Colonic mucosa (tissue), 4 donors: ENCODE measurements at regions not wholly inside any gene's neighbourhood (a gene's known extent, or its start where the extent isn't known, plus 50 kb on each side); places are given as distances from the start of the nearest gene placed in this dataset.

ENCODE experiments used
- DNase-seq: peaks from one replicate; pipeline ENCODE4 v3.0.0-alpha.2; 2020
- H3K27ac ChIP-seq: fragments of 200-600 bp; one replicate; pipeline ENCODE4 v1.8.0; 2021
- H3K27me3 ChIP-seq: fragments of 200-600 bp; one replicate; pipeline ENCODE4 v1.8.0; 2021
- H3K36me3 ChIP-seq: fragments of 200-600 bp; one replicate; pipeline ENCODE4 v1.8.0; 2021
- H3K4me1 ChIP-seq: fragments of 200-600 bp; one replicate; pipeline ENCODE4 v1.8.0; 2021; ENCODE audit warnings: mild to moderate bottlenecking
- H3K4me3 ChIP-seq: fragments of 200-600 bp; one replicate; pipeline ENCODE4 v1.8.0; 2021
- H3K9ac ChIP-seq, 2 donors: one replicate each; pipeline ENCODE4 v1.7.0; 2013; ENCODE audit warnings: control low read depth in 2 of 2, low read depth in 2 of 2, low read length in 2 of 2
- H3K9me3 ChIP-seq: fragments of 200-600 bp; one replicate; pipeline ENCODE4 v1.8.0; 2021
- intact Hi-C: fragments of 100-400 bp; cut with DNase I; formaldehyde crosslinking; loops from one replicate; pipeline ENCODE4 v1.14.1; 2022
- TF ChIP-seq, protein P1 (sequence below): fragments of 200-600 bp; IDR thresholded peaks from one replicate; pipeline ENCODE4 v1.8.0; 2022; ENCODE audit warnings: antibody characterized with exemption, mild to moderate bottlenecking
- donor health status: healthy.
- donor health status: DM: no; HTN: no; CAD: no.
- donor health status: DM: no; HTN: no; CAD: no.

DNA sequence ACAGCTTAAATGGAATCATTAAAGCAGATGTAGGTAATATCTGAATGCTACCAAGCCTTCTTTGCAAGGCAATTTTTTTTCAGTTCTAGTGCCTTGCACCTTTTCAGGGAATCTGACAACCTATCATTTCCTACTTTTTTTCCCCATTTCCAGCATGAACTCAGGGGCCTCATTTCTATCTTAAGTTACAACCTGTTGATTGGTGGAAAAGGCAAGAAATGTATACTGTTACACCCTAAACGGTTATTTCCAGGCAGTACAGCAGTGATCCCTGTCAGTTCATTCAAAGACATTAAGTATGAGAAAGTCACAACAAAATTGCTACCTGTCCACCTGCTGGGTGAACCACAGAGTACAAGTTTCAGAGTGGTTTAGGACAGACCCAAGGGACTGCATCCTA, 171.2 kb upstream of the PIK3C3 start:
- H3K9ac ChIP-seq: no peak overlapping the region
- H3K27ac ChIP-seq: no peak overlapping the region
- intact Hi-C loops: no loop called here
- H3K4me3 ChIP-seq: no peak overlapping the region
- H3K36me3 ChIP-seq: no peaks in the 10 kb centered on the region
- TF ChIP-seq, protein P1, sequence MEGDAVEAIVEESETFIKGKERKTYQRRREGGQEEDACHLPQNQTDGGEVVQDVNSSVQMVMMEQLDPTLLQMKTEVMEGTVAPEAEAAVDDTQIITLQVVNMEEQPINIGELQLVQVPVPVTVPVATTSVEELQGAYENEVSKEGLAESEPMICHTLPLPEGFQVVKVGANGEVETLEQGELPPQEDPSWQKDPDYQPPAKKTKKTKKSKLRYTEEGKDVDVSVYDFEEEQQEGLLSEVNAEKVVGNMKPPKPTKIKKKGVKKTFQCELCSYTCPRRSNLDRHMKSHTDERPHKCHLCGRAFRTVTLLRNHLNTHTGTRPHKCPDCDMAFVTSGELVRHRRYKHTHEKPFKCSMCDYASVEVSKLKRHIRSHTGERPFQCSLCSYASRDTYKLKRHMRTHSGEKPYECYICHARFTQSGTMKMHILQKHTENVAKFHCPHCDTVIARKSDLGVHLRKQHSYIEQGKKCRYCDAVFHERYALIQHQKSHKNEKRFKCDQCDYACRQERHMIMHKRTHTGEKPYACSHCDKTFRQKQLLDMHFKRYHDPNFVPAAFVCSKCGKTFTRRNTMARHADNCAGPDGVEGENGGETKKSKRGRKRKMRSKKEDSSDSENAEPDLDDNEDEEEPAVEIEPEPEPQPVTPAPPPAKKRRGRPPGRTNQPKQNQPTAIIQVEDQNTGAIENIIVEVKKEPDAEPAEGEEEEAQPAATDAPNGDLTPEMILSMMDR: no peak
- H3K27me3 ChIP-seq: no peaks in the 10 kb centered on the region
- no peaks in the 10 kb centered on the region for H3K4me1 ChIP-seq
- no peak for DNase-seq
- H3K9me3 ChIP-seq: no peaks in the 10 kb centered on the region

DNA sequence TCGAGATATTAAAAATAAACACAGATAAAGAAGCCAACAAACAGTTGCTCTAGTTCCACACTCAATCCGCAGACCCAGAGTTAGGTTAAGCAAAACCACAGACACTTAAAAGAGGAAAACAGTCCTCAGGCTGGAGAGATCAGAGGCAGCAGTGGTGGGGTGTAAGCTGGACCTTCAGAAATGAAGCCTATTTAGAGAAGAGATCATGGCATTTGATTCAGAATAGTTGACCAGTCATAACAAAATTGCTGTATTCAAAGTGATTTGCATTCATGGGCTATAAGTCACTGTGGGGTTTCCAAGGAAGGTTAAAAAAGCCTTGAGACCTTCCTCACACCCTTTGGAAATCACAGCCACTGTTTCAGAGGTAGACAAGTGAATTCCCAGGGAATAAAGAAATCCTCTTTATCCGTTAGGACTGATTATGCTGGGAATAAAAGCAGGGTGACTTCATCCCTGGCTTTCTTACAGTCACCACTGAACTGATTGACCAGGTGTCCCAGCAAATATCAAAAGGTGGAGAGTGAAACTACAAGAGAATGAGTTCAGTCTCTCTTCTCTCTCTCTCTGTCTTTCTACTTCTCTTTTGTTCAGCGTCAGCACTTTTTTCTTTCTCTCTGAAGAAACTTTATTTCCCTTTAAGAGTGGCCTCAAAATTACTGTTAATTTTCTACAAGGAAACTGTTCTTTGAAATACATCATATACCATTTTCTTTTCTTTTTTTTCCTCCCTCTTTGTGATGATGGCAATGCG, 171.8 kb upstream of the PIK3C3 start:
- Histone ChIP-seq H3K27me3 (no peaks in the 10 kb centered on the region), H3K9me3 (no peaks in the 10 kb centered on the region), H3K36me3 (no peaks in the 10 kb centered on the region), H3K4me3 (no peak overlapping the region), H3K9ac (no peak overlapping the region), H3K4me1 (no peaks in the 10 kb centered on the region), H3K27ac (no peak overlapping the region)
- no peak for DNase-seq
- intact Hi-C loops: no loop called here
- TF ChIP-seq, protein P1: no peak

DNA sequence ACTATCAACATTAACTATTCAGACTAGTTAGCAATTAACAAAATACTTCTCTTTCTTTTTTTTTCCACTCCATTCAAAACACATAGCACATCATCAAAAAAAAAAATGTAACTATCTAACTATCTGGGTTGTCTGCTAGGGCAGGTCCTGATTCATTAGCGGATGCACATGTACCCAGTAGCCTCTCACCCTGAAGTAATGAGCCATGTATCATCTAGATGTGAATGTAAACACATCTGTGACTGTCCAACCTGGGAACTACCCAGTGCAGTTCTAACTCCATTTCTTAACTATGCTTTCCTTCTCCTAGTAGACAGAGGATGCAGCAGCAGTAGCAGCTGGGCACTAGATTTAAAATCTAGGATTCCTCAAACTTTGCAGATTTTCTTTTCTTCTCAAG, 183.1 kb upstream of the PIK3C3 start:
- TF ChIP-seq, protein P1: no peak
- no peaks in the 10 kb centered on the region for H3K4me1 ChIP-seq
- H3K9me3 ChIP-seq: no peaks in the 10 kb centered on the region
- H3K9ac ChIP-seq: no peak overlapping the region
- H3K27me3 ChIP-seq: no peaks in the 10 kb centered on the region
- no peaks in the 10 kb centered on the region for H3K36me3 ChIP-seq
- H3K27ac ChIP-seq: no peak overlapping the region
- no peak overlapping the region for H3K4me3 ChIP-seq
- intact Hi-C loops: no loop called here
- no peak for DNase-seq

DNA sequence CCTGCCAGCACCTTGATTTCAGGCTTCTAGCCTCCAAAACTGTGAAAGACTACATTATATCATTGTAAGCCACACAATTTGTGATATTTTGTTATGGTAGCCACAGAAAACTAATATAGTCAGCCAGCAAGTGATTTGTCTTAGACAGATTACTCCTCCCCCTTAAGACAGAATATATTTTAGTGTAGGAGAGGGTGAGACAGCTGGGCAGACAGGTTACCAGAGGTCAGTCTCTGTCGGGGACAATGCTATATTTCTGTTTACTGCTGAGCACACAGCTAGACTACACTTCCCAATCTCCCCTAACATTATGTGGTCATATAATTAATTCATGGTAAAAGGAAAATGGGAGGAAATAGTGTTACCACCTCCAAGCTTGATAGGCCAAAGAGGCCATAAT, 185.8 kb upstream of the PIK3C3 start:
- Histone ChIP-seq H3K27me3 (no peaks in the 10 kb centered on the region), H3K27ac (no peak overlapping the region), H3K4me3 (no peak overlapping the region), H3K4me1 (no peaks in the 10 kb centered on the region), H3K9me3 (no peaks in the 10 kb centered on the region), H3K9ac (no peak overlapping the region), H3K36me3 (no peaks in the 10 kb centered on the region)
- DNase-seq: no peak
- intact Hi-C loops: no loop called here
- TF ChIP-seq, protein P1: no peak

DNA sequence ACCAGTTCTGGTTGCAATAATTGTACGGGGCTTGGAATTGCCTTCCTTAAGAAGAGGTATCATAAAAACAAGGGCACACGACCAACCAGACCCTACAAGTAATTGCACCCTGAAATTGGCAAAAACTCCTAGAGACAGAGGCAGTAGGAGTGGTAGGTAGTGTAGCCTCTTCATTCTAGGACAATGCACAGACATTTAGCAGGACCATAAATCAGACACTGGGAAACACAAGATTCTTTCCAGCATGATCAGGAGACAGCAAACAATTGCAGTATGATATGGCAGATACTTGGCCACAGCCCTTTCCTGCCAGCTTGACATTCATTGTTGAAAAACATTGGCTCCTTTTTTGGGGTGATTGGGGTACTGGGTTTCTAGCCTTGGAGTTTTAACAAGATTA, 186.6 kb upstream of the PIK3C3 start:
- no peaks in the 10 kb centered on the region for H3K36me3 ChIP-seq
- no peak for DNase-seq
- no peak overlapping the region for H3K9ac ChIP-seq
- H3K9me3 ChIP-seq: no peaks in the 10 kb centered on the region
- no peak overlapping the region for H3K4me3 ChIP-seq
- H3K27ac ChIP-seq: no peak overlapping the region
- intact Hi-C loops: no loop called here
- TF ChIP-seq, protein P1: no peak
- H3K4me1 ChIP-seq: no peaks in the 10 kb centered on the region
- no peaks in the 10 kb centered on the region for H3K27me3 ChIP-seq
